Tibial nerve (tissue), 4 donors: ENCODE measurements at regions not wholly inside any gene's neighbourhood (a gene's known extent, or its start where the extent isn't known, plus 50 kb on each side); places are given as distances from the start of the nearest gene placed in this dataset.

ENCODE experiments used
- DNase-seq, 2 donors: peaks; one replicate each; pipeline ENCODE4 v3.0.0-alpha.2; 2019; ENCODE audit warnings: low spot score in 2 of 2
- H3K27ac ChIP-seq, 4 donors: fragments of 200-600 bp; sonication (generic) in 3 of 4; one replicate each; pipeline ENCODE4 v1.5.1; 2017 to 2019; ENCODE audit warnings: mild to moderate bottlenecking in 1 of 4
- H3K27me3 ChIP-seq, 2 donors: fragments of 200-600 bp; sonication (generic) in 1 of 2; one replicate each; pipeline versions ENCODE4 v1.5.1 to v1.6.0; 2017 to 2019
- H3K36me3 ChIP-seq, 3 donors: fragments of 200-600 bp; sonication (generic); one replicate each; pipeline ENCODE4 v1.5.1; 2018 to 2019
- H3K4me1 ChIP-seq, 4 donors: fragments of 200-600 bp; sonication (generic) in 3 of 4; one replicate each; pipeline ENCODE4 v1.5.1; 2017 to 2019
- H3K4me3 ChIP-seq, 4 donors: fragments of 200-600 bp; sonication (generic) in 3 of 4; one replicate each; pipeline ENCODE4 v1.5.1; 2017 to 2019; ENCODE audit warnings: mild to moderate bottlenecking in 1 of 4, moderate library complexity in 1 of 4
- H3K9me3 ChIP-seq, 4 donors: fragments of 200-600 bp; sonication (generic) in 3 of 4; one replicate each; pipeline ENCODE4 v1.5.1; 2017 to 2019
- CTCF ChIP-seq, 5 experiments: fragments of 200-600 bp in 3 of 5; fragments of 450-650 bp in 2 of 5; sonication (generic) in 3 of 5; IDR thresholded peaks; one replicate each; pipeline ENCODE4 v1.5.1; 2016 to 2019; ENCODE audit warnings: antibody characterized with exemption in 5 of 5, mild to moderate bottlenecking in 3 of 5, moderate library complexity in 2 of 5
- EP300 ChIP-seq, 2 donors: sonication (generic); formaldehyde crosslinking; IDR thresholded peaks; one replicate each; pipeline ENCODE4 v1.6.1; 2017; ENCODE audit warnings: antibody characterized with exemption in 2 of 2, mild to moderate bottlenecking in 1 of 2
- POLR2A ChIP-seq, 2 donors: fragments of 450-650 bp; IDR thresholded peaks; one replicate each; pipeline ENCODE4 v1.6.1; 2017; ENCODE audit warnings: antibody characterized with exemption in 2 of 2, mild to moderate bottlenecking in 2 of 2, moderate library complexity in 2 of 2
- WGBS, 2 donors: methylation state at CpG; one replicate each; pipeline ENCODE4 v1.1.5; 2018; 5-methylcytosine and 5-hydroxymethylcytosine counted together

- Histone ChIP-seq H3K27ac (no peak overlapping the region), H3K4me3 (no peak overlapping the region), H3K36me3 (no peaks in the 10 kb centered on the region), H3K9me3 (peaks cover 0 to 7% (median 0%) of the 10 kb centered on the region in 4 donors), H3K27me3 (peaks cover 0 to 7% of the 10 kb centered on the region in 2 donors), H3K4me1 (no peaks in the 10 kb centered on the region)
- DNase-seq, result no peak
- TF ChIP-seq EP300 (IDR thresholded peaks at IDR 0.05) (no peak), POLR2A (IDR thresholded peaks at IDR 0.05) (no peak), CTCF (IDR thresholded peaks at IDR 0.05) (no peak)
- 67 to 68% methylated on average over 12 to 14 of the region's 14 CpGs for WGBS, 2 donors
These were observed 104.2 kb upstream of the ADRA2C start for GRCh38 chr4:3661989-3662388.

- H3K4me1 ChIP-seq, result no peaks in the 10 kb centered on the region
- no peaks in the 10 kb centered on the region for H3K36me3 ChIP-seq
- no peak overlapping the region for H3K27ac ChIP-seq
- peaks cover 0 to 13% of the 10 kb centered on the region in 2 donors for H3K27me3 ChIP-seq
- no peak for DNase-seq
- WGBS, 2 donors, result 78 to 83% methylated on average over 12 to 13 of the region's 13 CpGs
- H3K9me3 ChIP-seq, result no peaks in the 10 kb centered on the region
- no peak overlapping the region for H3K4me3 ChIP-seq
- no peak for TF ChIP-seq EP300 (IDR thresholded peaks at IDR 0.05)
- TF ChIP-seq CTCF (IDR thresholded peaks at IDR 0.05), result no peak
- no peak for TF ChIP-seq POLR2A (IDR thresholded peaks at IDR 0.05)
These were observed 105.2 kb upstream of the ADRA2C start for GRCh38 chr4:3660928-3661515.

GRCh38 chr4:3660086-3660927 is 105.9 kb upstream of the ADRA2C start:
- H3K27me3 ChIP-seq, result peaks cover 0 to 13% of the 10 kb centered on the region in 2 donors
- H3K9me3 ChIP-seq, result no peaks in the 10 kb centered on the region
- H3K4me3 ChIP-seq, result no peak overlapping the region
- no peaks in the 10 kb centered on the region for H3K4me1 ChIP-seq
- 56 to 57% methylated on average over 20 to 23 of the region's 23 CpGs for WGBS, 2 donors
- H3K27ac ChIP-seq, result no peak overlapping the region
- TF ChIP-seq EP300 (IDR thresholded peaks at IDR 0.05), result no peak
- DNase-seq, result no peak
- H3K36me3 ChIP-seq, result no peaks in the 10 kb centered on the region

- WGBS, 2 donors, result 77 to 81% methylated on average over 9 of the region's 9 CpGs
- Histone ChIP-seq H3K36me3 (no peaks in the 10 kb centered on the region), H3K9me3 (no peaks in the 10 kb centered on the region), H3K27ac (no peak overlapping the region), H3K4me3 (no peak overlapping the region), H3K27me3 (peaks cover 0 to 21% of the 10 kb centered on the region in 2 donors), H3K4me1 (no peaks in the 10 kb centered on the region)
- TF ChIP-seq EP300 (IDR thresholded peaks at IDR 0.05) (no peak), POLR2A (IDR thresholded peaks at IDR 0.05) (no peak), CTCF (IDR thresholded peaks at IDR 0.05) (no peak)
- DNase-seq, result no peak
These were observed 107.1 kb upstream of the ADRA2C start for GRCh38 chr4:3659131-3659530.

GRCh38 chr4:3658530-3658913 is 107.7 kb upstream of the ADRA2C start:
- TF ChIP-seq EP300 (IDR thresholded peaks at IDR 0.05) (no peak), CTCF (IDR thresholded peaks at IDR 0.05) (no peak), POLR2A (IDR thresholded peaks at IDR 0.05) (no peak)
- H3K36me3 ChIP-seq, result no peaks in the 10 kb centered on the region
- H3K4me3 ChIP-seq, result no peak overlapping the region
- no peaks in the 10 kb centered on the region for H3K9me3 ChIP-seq
- WGBS, 2 donors, result 44 to 45% methylated on average over 12 of the region's 12 CpGs
- H3K4me1 ChIP-seq, result no peaks in the 10 kb centered on the region
- no peak for DNase-seq
- peak overlapping the region in 1 of 4 donors; percentile 30 for H3K27ac ChIP-seq
- H3K27me3 ChIP-seq, result peaks cover 0 to 26% of the 10 kb centered on the region in 2 donors
